Activated CD4-positive, alpha-beta T cell treated with anti-CD3 and anti-CD28 coated beads, Interleukin-2, amount 10 ng/mL, durations not matched to agents 24 days and 14 days (primary cell): ENCODE measurements at regions not wholly inside any gene's neighbourhood (a gene's known extent, or its start where the extent isn't known, plus 50 kb on each side); places are given as distances from the start of the nearest gene placed in this dataset.

Experiments
- DNase-seq: peaks from one replicate; pipeline ENCODE4 v3.0.0; 2022
- H3K27ac Mint-ChIP-seq: one replicate; pipeline ENCODE4 v1.8.0; 2022; ENCODE audit warnings: mild to moderate bottlenecking, mixed read lengths
- H3K27me3 Mint-ChIP-seq: one replicate; pipeline ENCODE4 v1.8.0; 2022; ENCODE audit warnings: mixed read lengths
- H3K36me3 Mint-ChIP-seq: one replicate; pipeline ENCODE4 v1.8.0; 2022; ENCODE audit warnings: low read depth, mild to moderate bottlenecking, mixed read lengths
- H3K4me1 Mint-ChIP-seq: one replicate; pipeline ENCODE4 v1.8.0; 2021; ENCODE audit warnings: mixed read lengths
- H3K4me3 Mint-ChIP-seq: one replicate; pipeline ENCODE4 v1.8.0; 2022; ENCODE audit warnings: mild to moderate bottlenecking, moderate library complexity, mixed read lengths
- H3K9me3 Mint-ChIP-seq: one replicate; pipeline ENCODE4 v1.8.0; 2021; ENCODE audit warnings: mixed read lengths
- intact Hi-C: fragments of 100-400 bp; cut with micrococcal nuclease; formaldehyde crosslinking; loops from one replicate; pipeline ENCODE4 v1.15.1; 2023

- intact Hi-C loops = no loop called here
- Mint-ChIP-seq H3K9me3 (no peaks in the 10 kb centered on the region), H3K27ac (no peak overlapping the region), H3K4me3 (no peak overlapping the region), H3K27me3 (no peaks in the 10 kb centered on the region), H3K4me1 (no peaks in the 10 kb centered on the region), H3K36me3 (no peaks in the 10 kb centered on the region)
- no peak for DNase-seq
Measured at GRCh38 chr7:84364708-84365107, 170.1 kb upstream of the SEMA3A start.

DNA sequence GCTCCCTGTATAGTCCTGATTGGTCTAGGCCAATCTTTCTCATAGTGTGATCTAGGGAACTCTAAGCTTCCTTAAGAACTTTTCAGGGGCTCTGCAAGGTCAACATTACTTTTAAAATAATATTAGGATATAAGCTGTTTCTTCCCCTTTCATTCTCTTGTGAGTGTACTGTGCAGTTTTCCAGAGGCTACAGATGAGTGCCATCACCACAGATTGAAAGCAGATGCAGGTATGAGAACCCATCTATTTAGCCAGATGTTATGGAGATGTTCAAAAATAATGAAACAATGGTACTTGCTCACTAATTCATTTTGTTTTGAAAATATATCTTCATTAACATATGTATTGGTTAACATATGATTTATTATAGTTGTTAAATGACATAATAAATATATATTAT is 169.2 kb upstream of the SEMA3A start:
- Mint-ChIP-seq H3K4me3 (no peak overlapping the region), H3K27me3 (no peaks in the 10 kb centered on the region)

GRCh38 chr7:84362828-84363227 is 168.2 kb upstream of the SEMA3A start:
- no peak overlapping the region for H3K4me3 Mint-ChIP-seq
- no peak overlapping the region for H3K27ac Mint-ChIP-seq
- intact Hi-C loops = no loop called here
- H3K9me3 Mint-ChIP-seq = no peaks in the 10 kb centered on the region
- no peaks in the 10 kb centered on the region for H3K36me3 Mint-ChIP-seq
- no peak for DNase-seq
- no peaks in the 10 kb centered on the region for H3K27me3 Mint-ChIP-seq
- no peaks in the 10 kb centered on the region for H3K4me1 Mint-ChIP-seq

More for the DNA sequence above, 169.2 kb upstream of the SEMA3A start:
- Mint-ChIP-seq H3K4me1 (no peaks in the 10 kb centered on the region), H3K9me3 (no peaks in the 10 kb centered on the region), H3K27ac (no peak overlapping the region), H3K36me3 (no peaks in the 10 kb centered on the region)
- no peak for DNase-seq
- intact Hi-C loops = no loop called here

DNA sequence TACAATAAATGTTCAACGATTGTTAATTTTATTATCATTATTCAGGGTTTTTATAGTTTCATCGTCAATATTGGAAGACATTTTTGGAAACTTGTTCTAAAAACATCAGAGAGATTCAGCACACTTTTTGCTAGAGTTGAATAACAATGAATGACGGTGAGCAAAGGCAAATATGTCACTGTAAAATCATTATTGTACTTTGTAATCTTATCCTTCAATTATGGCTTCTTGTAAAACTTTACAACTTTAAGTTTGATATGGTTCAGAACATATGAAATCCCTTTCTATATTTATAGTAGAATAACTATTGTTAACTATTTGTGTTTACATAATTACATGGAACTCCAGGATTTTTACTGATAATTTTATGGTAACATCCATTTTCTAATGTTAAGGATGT is 167.8 kb upstream of the SEMA3A start:
- H3K27me3 Mint-ChIP-seq = no peaks in the 10 kb centered on the region
- intact Hi-C loops = no loop called here
- no peaks in the 10 kb centered on the region for H3K9me3 Mint-ChIP-seq

GRCh38 chr7:84354866-84355265 is 160.3 kb upstream of the SEMA3A start:
- DNase-seq = no peak
- Mint-ChIP-seq H3K9me3 (no peaks in the 10 kb centered on the region), H3K27me3 (no peaks in the 10 kb centered on the region), H3K4me1 (no peaks in the 10 kb centered on the region), H3K27ac (no peak overlapping the region), H3K36me3 (no peaks in the 10 kb centered on the region), H3K4me3 (no peak overlapping the region)
- intact Hi-C loops = no loop called here

More for the DNA sequence above, 167.8 kb upstream of the SEMA3A start:
- H3K4me1 Mint-ChIP-seq = no peaks in the 10 kb centered on the region
- H3K27ac Mint-ChIP-seq = no peak overlapping the region
- no peak overlapping the region for H3K4me3 Mint-ChIP-seq
- H3K36me3 Mint-ChIP-seq = no peaks in the 10 kb centered on the region
- DNase-seq = no peak

- Mint-ChIP-seq H3K36me3 (no peaks in the 10 kb centered on the region), H3K4me3 (no peak overlapping the region), H3K4me1 (no peaks in the 10 kb centered on the region), H3K27me3 (no peaks in the 10 kb centered on the region), H3K27ac (no peak overlapping the region), H3K9me3 (no peaks in the 10 kb centered on the region)
- no peak for DNase-seq
- intact Hi-C loops = no loop called here
Measured at GRCh38 chr7:84354030-84354429, 159.4 kb upstream of the SEMA3A start.

DNA sequence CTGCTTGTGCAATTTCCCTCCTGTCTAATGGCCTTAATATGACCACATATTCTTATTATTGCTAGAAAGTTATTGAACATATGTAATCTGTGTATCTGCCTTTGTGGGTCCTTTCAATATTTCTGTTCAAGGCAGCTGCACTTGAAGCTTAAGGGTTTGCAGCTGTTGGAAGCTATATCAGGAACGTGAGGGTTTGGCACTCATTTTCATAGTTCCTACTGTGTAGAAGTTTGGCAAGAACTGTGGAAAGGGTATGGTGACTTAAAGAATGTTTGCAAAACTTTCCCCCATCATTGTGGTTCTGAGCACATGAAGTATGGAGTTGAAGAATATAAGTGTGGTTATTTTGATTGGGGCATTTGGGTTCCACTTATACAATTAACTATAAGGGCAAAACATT is 144.7 kb upstream of the SEMA3A start:
- no peaks in the 10 kb centered on the region for H3K4me1 Mint-ChIP-seq
- H3K9me3 Mint-ChIP-seq = no peaks in the 10 kb centered on the region
- intact Hi-C loops = no loop called here
- H3K27me3 Mint-ChIP-seq = no peaks in the 10 kb centered on the region
- H3K4me3 Mint-ChIP-seq = no peak overlapping the region
- H3K36me3 Mint-ChIP-seq = no peaks in the 10 kb centered on the region
- H3K27ac Mint-ChIP-seq = no peak overlapping the region
- DNase-seq = no peak

DNA sequence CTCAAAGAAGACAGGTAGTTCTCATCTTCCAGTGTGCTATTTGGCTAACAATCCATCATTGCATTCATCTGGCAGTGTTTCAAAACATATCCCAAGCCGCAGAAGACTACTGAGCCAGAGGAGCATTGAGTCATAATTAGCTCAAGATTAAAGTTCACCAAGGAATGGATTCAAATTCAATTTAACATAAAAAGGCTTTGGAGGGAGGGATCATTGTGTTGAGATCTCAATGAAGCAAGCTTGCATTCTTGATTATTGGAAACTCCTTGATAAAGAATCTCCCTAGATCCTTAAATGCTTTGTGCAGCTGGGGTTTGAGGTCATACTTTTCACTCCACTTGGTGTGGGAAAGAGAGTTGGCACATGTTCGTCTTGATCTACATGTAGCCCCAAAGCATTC is 142.8 kb upstream of the SEMA3A start:
- Mint-ChIP-seq H3K36me3 (no peaks in the 10 kb centered on the region), H3K9me3 (no peaks in the 10 kb centered on the region), H3K27me3 (no peaks in the 10 kb centered on the region), H3K27ac (no peak overlapping the region), H3K4me3 (no peak overlapping the region), H3K4me1 (no peaks in the 10 kb centered on the region)
- intact Hi-C loops = no loop called here
- no peak for DNase-seq

- DNase-seq = no peak
- Mint-ChIP-seq H3K9me3 (no peaks in the 10 kb centered on the region), H3K27me3 (no peaks in the 10 kb centered on the region), H3K4me3 (no peak overlapping the region), H3K27ac (no peak overlapping the region), H3K4me1 (no peaks in the 10 kb centered on the region), H3K36me3 (no peaks in the 10 kb centered on the region)
- intact Hi-C loops = no loop called here
Measured at GRCh38 chr7:84336766-84337165, 142.2 kb upstream of the SEMA3A start.

DNA sequence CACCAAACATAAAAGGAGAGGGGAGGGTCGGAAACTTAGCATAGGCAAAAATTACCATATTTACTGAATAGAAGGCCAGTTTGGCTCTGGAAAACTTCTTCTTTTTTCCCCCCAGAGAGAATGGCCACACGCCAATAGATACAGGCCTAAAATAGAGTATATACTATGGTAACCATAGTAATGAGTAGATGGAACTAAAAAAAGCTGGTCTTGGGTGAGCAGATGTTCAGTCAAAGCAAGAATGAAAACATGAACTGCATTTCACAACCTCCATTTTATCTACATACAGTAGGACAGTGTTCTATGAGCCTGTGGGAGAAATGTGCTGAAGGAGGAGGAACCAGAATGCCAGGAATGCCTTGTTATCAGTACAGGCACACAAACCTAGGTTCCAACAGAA is 141.7 kb upstream of the SEMA3A start:
- H3K27ac Mint-ChIP-seq = no peak overlapping the region
- no peaks in the 10 kb centered on the region for H3K36me3 Mint-ChIP-seq
- no peaks in the 10 kb centered on the region for H3K4me1 Mint-ChIP-seq
- no peaks in the 10 kb centered on the region for H3K9me3 Mint-ChIP-seq
- DNase-seq = no peak
- no peak overlapping the region for H3K4me3 Mint-ChIP-seq
- no peaks in the 10 kb centered on the region for H3K27me3 Mint-ChIP-seq
- intact Hi-C loops = no loop called here

DNA sequence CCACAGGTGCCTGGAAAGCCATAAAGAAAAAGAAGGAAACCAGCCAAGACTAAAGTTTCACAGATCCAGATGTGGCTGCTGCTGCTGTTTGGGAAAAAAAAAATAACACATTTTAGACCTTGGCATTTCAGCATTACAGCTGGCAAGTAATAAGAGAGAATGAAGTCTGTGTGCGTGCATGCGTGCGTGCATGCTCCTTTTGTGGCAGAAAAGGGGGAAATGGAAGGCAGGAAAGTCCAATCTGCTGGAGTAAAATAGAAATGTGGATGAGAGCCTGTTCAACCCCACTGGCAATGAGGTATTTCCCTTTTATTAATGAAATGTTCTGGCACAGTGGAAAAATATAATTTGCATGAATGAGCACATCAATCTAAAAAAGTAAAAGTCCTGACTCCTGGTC is 137.0 kb upstream of the SEMA3A start:
- H3K4me1 Mint-ChIP-seq = no peaks in the 10 kb centered on the region
- intact Hi-C loops = no loop called here

DNA sequence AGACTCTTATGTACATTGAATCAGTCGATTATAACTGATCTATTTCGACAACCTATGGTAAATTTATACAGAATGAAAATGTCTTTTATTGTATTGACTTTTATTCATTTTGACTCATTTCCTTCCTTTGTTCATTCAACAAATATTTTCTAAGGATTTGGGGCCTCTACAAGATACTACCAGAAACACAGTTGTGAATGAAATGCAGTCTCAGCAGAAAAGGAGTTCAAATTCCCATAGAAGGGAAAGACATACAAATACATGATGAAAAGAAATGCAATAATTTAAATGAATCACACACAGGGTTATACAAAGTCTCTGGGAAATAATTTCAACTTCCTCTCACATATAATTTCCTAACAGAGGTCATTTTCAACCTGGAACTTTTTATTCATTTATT is 134.0 kb upstream of the SEMA3A start:
- Mint-ChIP-seq H3K36me3 (no peaks in the 10 kb centered on the region), H3K27me3 (no peaks in the 10 kb centered on the region), H3K27ac (no peak overlapping the region), H3K4me1 (no peaks in the 10 kb centered on the region), H3K9me3 (no peaks in the 10 kb centered on the region), H3K4me3 (no peak overlapping the region)
- DNase-seq = no peak
- intact Hi-C loops = no loop called here

More for the DNA sequence above, 137.0 kb upstream of the SEMA3A start:
- no peak overlapping the region for H3K4me3 Mint-ChIP-seq
- no peaks in the 10 kb centered on the region for H3K36me3 Mint-ChIP-seq
- no peaks in the 10 kb centered on the region for H3K9me3 Mint-ChIP-seq
- no peak for DNase-seq
- no peak overlapping the region for H3K27ac Mint-ChIP-seq
- H3K27me3 Mint-ChIP-seq = no peaks in the 10 kb centered on the region

DNA sequence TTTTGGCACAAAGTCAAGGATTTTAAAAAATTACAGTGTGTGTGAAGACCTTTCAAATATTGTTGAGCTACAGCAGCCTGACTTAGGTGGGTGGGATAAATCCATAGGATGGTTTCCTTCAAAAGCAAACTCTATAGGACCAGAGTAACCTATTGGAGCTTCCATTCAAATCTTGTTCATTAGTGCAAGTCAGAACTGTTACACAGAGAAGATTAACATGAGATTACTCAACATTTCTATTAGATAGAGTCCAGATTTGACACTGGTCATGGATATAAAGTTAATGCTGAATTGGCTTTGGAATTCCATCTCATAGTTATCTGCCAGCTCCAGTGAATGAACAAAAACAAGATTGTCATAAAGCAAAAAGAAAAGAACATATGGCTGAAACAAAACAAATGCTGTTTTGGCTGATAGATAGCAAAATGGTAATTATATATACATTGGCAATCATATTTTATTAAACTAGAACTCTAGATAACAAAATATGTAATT is 129.6 kb upstream of the SEMA3A start:
- H3K4me1 Mint-ChIP-seq = no peaks in the 10 kb centered on the region
- no peak overlapping the region for H3K4me3 Mint-ChIP-seq
- no peaks in the 10 kb centered on the region for H3K9me3 Mint-ChIP-seq
- intact Hi-C loops = no loop called here
- no peak overlapping the region for H3K27ac Mint-ChIP-seq
- no peaks in the 10 kb centered on the region for H3K27me3 Mint-ChIP-seq
- H3K36me3 Mint-ChIP-seq = no peaks in the 10 kb centered on the region
- no peak for DNase-seq

DNA sequence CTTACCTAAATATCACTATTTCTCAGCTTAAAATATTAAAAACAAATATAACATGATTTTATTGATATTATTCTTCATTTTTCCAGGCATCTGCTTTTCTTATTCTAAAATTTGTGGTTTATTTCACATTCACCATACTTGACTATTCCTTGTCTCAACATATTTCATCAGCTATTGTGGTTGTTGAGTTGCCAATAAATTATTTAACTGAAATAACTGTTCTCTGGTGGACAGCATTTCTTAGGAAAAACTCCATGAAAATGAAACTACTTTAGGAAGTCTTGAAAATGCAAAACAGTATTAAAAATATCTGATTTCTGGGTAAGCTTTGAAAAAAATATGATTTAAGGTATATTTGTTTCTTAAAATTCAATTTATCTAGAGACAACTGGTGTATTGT is 122.9 kb upstream of the SEMA3A start:
- Mint-ChIP-seq H3K4me1 (no peaks in the 10 kb centered on the region), H3K27me3 (no peaks in the 10 kb centered on the region), H3K36me3 (no peaks in the 10 kb centered on the region), H3K27ac (no peak overlapping the region), H3K9me3 (no peaks in the 10 kb centered on the region), H3K4me3 (no peak overlapping the region)
- intact Hi-C loops = no loop called here
- DNase-seq = no peak

DNA sequence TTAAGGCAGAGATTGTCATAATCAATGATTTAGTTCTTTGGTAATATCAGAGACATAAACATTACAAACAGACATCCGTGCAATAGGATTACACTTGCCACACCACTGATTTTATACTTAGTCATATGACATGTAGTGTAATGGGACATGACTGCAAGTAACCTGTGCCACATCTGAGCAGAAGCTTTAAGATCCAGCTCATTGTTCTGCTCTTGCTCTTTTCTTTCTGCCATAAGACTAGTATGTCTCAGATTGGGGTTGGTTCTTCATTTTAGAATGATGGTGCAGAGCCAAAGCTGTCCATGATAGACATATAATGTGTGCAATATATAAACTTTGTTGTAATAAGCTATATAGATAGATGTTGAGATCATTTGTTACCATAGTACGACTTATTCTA is 119.7 kb upstream of the SEMA3A start:
- intact Hi-C loops = no loop called here
- Mint-ChIP-seq H3K36me3 (no peaks in the 10 kb centered on the region), H3K9me3 (no peaks in the 10 kb centered on the region)

More for the DNA sequence above, 119.7 kb upstream of the SEMA3A start:
- no peak overlapping the region for H3K27ac Mint-ChIP-seq
- DNase-seq = no peak
- H3K4me1 Mint-ChIP-seq = no peaks in the 10 kb centered on the region
- H3K27me3 Mint-ChIP-seq = no peaks in the 10 kb centered on the region
- no peak overlapping the region for H3K4me3 Mint-ChIP-seq
